ENCODE measurements at regions not wholly inside any gene's neighbourhood (a gene's known extent, or its start where the extent isn't known, plus 50 kb on each side); places are given as distances from the start of the nearest gene placed in this dataset.

GRCh38 chr2:215797676-215798075 is 215.7 kb downstream of the MREG start:
- no peak for TF ChIP-seq RELB (IDR thresholded peaks at IDR 0.05; ENCODE audit: low read depth)
- no peak for TF ChIP-seq CTCF (IDR thresholded peaks at IDR 0.05 in 2 of 3, conservative IDR thresholded peaks at IDR 0.05 in 1 of 3; ENCODE audit: control insufficient read depth in 2 of 3, extremely low read depth in 1 of 3, insufficient read depth in 1 of 3, low read depth in 3 of 3, low read length in 3 of 3)
- TF ChIP-seq, protein P1, sequence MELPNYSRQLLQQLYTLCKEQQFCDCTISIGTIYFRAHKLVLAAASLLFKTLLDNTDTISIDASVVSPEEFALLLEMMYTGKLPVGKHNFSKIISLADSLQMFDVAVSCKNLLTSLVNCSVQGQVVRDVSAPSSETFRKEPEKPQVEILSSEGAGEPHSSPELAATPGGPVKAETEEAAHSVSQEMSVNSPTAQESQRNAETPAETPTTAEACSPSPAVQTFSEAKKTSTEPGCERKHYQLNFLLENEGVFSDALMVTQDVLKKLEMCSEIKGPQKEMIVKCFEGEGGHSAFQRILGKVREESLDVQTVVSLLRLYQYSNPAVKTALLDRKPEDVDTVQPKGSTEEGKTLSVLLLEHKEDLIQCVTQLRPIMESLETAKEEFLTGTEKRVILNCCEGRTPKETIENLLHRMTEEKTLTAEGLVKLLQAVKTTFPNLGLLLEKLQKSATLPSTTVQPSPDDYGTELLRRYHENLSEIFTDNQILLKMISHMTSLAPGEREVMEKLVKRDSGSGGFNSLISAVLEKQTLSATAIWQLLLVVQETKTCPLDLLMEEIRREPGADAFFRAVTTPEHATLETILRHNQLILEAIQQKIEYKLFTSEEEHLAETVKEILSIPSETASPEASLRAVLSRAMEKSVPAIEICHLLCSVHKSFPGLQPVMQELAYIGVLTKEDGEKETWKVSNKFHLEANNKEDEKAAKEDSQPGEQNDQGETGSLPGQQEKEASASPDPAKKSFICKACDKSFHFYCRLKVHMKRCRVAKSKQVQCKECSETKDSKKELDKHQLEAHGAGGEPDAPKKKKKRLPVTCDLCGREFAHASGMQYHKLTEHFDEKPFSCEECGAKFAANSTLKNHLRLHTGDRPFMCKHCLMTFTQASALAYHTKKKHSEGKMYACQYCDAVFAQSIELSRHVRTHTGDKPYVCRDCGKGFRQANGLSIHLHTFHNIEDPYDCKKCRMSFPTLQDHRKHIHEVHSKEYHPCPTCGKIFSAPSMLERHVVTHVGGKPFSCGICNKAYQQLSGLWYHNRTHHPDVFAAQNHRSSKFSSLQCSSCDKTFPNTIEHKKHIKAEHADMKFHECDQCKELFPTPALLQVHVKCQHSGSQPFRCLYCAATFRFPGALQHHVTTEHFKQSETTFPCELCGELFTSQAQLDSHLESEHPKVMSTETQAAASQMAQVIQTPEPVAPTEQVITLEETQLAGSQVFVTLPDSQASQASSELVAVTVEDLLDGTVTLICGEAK (IDR thresholded peaks at IDR 0.05; ENCODE audit: borderline replicate concordance) = no peak
- TF ChIP-seq POLR2A (IDR thresholded peaks at IDR 0.05; ENCODE audit: low read depth, low read length) = no peak
- TF ChIP-seq TCF12 (IDR thresholded peaks at IDR 0.05; ENCODE audit: low read depth, low read length) = no peak
- no peak for TF ChIP-seq IRF3 (IDR thresholded peaks at IDR 0.05)
- TF ChIP-seq SMC3 (IDR thresholded peaks at IDR 0.05; ENCODE audit: borderline replicate concordance, low read length) = no peak
- no peak for TF ChIP-seq EZH2 (IDR thresholded peaks at IDR 0.05; ENCODE audit: borderline replicate concordance, control insufficient read depth, low read depth, low read length)
